NCI-H345 (cell line): ENCODE measurements at regions not wholly inside any gene's neighbourhood (a gene's known extent, or its start where the extent isn't known, plus 50 kb on each side); places are given as distances from the start of the nearest gene placed in this dataset.

Experiments used
- DNase-seq: peaks from one replicate; lab custom pipeline; 2025; lab: John Stamatoyannopoulos, UW

DNA sequence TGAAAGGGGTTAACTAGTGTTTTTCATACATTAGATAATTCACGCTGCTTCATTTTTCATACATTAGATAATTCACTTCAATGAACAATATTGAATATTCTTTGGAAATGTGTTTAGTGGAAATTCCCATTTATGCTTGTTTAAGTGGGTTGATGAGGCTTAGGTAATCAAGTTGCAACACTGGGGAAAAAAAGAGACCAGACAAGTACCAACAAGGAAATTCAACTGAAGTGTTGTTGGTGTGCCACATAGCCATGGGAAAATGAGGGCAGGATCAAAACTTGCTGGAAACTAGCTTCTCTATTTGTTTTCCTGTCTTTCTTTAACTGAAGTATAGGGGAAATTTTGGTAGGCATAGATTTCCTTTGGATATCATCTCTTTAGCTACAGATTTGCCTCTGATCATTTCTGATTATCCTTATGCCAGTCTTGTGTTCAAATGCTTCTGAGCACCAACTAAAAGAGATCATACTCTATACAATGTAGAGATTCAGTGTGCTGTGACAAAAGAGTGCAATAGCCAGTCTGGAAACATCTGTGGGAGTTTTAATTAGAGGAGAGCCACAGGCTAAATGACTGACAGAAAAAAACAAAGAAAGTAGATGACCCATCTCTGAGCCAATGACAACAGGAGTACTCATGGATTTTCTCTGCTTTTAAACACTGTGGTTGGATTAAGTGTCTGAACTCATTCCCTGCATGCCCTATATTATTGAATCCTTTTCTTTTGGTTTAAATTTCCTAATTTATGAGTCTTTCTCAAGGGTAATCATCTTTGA, 67.6 kb upstream of the CTSC start:
- no peak for DNase-seq

DNA sequence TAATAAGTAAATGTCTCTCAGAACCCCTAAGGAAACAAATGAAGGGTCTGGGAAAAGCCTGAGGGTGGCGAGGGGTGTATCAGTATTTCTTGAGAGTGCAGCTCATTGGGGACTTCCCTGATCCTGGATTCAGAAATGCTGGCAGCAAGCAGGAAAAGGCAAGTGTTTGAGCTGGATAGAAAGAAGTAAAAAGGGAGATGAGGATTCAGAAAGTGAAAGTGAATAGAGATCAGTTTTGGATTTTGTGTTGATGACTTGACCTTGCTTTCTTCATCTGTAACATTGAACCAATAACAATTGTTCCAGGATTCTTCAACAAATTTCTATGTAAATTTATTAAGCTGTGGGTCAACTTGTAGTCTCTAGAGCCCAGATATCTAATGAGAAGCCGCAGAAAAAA, 66.9 kb upstream of the CTSC start:
- DNase-seq: no peak

DNA sequence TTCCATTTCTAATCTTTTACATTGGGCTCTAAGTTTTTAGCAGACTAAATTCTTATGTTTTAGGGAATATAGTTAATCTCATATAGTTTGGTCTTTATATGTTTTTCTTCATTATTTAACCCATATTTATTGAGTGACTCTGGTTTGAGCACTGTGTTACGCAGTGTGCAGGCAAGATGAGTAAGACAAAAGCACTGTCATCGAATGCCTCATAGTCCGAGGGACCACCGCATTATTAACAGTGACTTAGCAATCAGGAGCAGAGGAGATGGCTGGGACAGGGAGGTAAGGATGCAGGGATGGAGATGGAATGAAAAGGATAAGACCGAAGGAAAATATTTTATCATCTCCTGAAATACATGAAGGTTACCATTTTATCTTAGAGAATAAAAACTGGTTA, 65.2 kb upstream of the CTSC start:
- DNase-seq: no peak

DNA sequence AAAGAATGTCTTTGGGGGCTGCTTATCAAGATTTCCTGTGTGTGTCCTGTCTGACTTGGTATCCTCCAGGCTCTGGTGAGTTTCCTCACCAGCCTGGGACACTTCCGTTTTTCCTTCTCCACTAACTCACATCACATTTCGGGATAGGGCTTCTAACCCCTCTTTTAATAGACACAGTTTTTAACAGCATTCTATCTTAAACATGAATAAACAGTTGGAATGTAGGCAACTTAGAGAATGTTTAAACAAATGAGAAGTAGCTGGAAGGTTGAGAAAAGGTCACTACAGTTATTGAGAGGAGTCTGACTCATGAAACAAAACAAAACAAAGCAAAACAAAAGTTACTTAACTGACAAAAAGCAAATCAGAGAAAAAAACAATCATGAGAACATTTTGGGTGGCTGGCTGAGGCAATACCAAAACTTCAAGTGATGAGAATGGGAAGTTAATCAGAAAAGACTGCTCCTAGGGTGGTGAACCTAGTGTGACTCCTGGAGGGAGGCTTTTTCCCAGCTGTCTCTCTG, 64.7 kb upstream of the CTSC start:
- DNase-seq: no peak

DNA sequence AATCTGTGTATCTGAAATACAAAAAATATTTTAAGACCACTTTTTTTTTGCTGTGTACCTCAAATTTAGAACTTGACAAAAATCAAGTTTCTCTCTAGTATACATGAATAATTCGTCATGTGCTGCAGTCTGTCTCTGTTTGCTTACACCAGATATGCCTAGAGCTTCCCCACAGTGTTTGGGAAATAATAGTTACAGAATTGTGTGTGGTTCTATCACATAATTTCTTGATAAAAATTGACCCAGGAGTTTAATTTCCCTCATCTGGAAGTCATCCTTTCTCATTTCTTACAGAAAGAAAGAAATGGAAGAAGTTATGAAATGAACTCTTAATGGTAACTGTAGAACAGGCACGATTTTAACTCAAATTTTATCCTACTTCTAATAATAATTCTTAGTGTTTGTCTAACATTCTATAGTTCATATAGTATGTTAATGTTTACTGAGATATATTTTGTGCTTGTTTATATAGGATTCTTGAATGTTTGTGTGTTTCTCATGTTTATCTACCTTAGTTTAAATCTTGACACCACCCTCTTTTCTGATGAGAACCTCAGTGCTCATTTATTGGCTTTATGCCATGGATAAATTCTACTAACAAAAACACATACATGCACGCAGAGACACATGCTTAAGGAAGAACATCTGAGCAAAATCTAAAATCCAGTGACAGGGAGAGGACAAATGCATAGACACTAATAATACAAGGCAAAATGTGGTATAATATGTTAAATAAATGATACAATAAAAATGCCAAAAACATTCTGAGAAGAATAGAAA, 61.4 kb upstream of the CTSC start:
- no peak for DNase-seq

DNA sequence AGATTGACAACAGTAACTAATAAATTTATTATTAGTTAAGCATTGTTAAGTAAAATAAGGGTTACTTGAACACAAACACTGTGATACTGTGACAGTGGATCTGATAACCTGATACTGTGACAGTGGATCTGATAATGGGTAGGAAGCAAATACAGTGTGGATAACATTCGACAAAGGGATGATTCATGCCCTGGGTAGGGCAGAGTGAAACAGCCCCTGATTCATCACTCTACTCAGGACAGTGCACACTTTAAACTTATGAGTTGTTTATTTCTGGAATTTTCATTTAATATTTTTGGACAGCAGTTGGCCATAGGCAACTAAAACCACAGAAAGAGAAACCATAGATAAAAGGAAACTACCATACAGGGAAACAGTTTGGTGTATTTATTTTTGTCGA, 60.8 kb upstream of the CTSC start:
- DNase-seq: no peak

DNA sequence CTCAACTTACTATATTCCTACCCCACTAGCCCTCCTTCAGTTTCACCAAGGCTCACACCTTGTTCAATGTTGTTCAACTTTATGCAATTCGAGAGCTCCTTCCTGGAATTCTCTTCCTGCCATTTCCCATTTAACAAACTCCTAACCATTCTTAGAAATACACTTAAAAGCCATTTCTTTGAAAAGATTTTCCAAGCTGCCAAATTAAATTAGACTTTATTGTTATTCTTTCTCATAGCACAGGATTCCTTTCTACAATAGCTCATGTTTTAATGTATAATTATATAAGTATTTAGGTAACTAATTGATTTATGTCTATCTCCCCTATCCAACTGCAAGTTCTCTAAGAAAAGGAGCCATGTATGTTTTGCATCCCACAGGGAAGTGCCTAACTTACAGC, 52.7 kb upstream of the CTSC start:
- no peak for DNase-seq

DNA sequence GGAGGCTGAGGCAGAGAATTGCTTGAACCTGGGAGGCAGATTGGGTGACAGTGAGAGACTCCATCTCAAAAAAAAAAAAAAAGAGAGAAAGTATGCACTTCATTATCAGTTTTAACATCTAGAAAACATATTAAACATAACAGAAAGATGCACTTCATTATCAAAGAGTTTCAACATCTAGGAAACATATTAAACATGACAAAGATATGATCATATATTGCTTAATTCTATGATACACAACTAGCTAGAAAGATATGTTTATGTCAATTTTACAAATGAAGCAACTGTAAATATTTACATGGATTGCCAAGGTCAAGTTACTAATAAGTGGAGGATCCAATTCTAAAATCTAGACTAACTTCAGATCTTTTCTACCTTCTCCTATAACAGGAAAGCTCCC, 50.4 kb upstream of the CTSC start:
- DNase-seq: no peak
